HL-60 (cell line): ENCODE measurements at regions not wholly inside any gene's neighbourhood (a gene's known extent, or its start where the extent isn't known, plus 50 kb on each side); places are given as distances from the start of the nearest gene placed in this dataset.

Source experiments
- DNase-seq, 2 experiments: peaks; one replicate each; pipeline ENCODE4 v3.0.0-alpha.2; 2010 to 2020; ENCODE audit warnings: low read depth in 1 of 2, low spot score in 1 of 2
- H3K27ac ChIP-seq: fragments of 250-450 bp; sonication (Bioruptor Pico); replicated peaks from 2 replicates; pipeline ENCODE4 v1.5.1; 2020; ENCODE audit warnings: mild to moderate bottlenecking, moderate library complexity
- H3K27me3 ChIP-seq: fragments of 250-450 bp; sonication (Bioruptor Pico); 2 replicates; pipeline ENCODE4 v1.5.1; 2021; ENCODE audit warnings: mild to moderate bottlenecking, moderate library complexity; ENCODE audit not compliant: insufficient read depth, poor library complexity, severe bottlenecking
- H3K4me3 ChIP-seq: replicated peaks from 2 replicates; pipeline ENCODE4 v1.5.1; 2011; ENCODE audit warnings: mild to moderate bottlenecking, control low read depth, low read length; ENCODE audit not compliant: insufficient read depth
- CTCF ChIP-seq: IDR thresholded peaks from one replicate; pipeline ENCODE4 v1.5.1; 2011; ENCODE audit warnings: low read length, control low read depth, inconsistent platforms; ENCODE audit not compliant: insufficient read depth
- GABPA ChIP-seq: IDR thresholded peaks from 2 replicates; pipeline ENCODE4 v1.6.1; 2012; ENCODE audit warnings: low read depth
- POLR2AphosphoS5 ChIP-seq: IDR thresholded peaks from 2 replicates; pipeline ENCODE4 v1.6.1; 2012; ENCODE audit warnings: low read depth
- SPI1 ChIP-seq: IDR thresholded peaks from 2 replicates; pipeline ENCODE4 v1.6.1; 2012; ENCODE audit warnings: low read depth, mild to moderate bottlenecking, borderline replicate concordance
- TF ChIP-seq, protein P1 (sequence below): IDR thresholded peaks from 2 replicates; pipeline ENCODE4 v1.6.1; 2012; ENCODE audit warnings: low read depth; ENCODE audit not compliant: insufficient replicate concordance

DNA sequence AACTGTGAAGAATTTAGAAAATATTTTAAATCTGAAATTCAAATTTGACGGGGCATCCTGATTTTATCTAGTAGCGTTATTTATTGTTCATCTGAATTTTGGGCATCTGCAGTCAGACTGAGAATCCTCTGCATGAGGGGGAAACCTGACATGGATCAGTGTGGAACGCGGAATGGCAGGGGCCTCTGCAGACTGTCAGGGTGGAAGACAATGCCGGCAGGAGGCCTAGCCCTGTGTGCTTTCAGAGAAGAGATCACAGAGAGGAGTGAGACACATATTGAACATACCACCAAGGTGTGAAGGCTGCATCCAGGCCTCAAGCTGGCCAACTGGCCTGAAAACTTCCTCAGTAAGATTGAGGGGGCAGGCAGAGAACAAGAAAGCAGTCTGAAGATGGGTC, 921.1 kb upstream of the GHITM start:
- H3K27me3 ChIP-seq = no peaks in the 10 kb centered on the region
- H3K4me3 ChIP-seq = no peak overlapping the region
- DNase-seq = no peak
- TF ChIP-seq, protein P1, sequence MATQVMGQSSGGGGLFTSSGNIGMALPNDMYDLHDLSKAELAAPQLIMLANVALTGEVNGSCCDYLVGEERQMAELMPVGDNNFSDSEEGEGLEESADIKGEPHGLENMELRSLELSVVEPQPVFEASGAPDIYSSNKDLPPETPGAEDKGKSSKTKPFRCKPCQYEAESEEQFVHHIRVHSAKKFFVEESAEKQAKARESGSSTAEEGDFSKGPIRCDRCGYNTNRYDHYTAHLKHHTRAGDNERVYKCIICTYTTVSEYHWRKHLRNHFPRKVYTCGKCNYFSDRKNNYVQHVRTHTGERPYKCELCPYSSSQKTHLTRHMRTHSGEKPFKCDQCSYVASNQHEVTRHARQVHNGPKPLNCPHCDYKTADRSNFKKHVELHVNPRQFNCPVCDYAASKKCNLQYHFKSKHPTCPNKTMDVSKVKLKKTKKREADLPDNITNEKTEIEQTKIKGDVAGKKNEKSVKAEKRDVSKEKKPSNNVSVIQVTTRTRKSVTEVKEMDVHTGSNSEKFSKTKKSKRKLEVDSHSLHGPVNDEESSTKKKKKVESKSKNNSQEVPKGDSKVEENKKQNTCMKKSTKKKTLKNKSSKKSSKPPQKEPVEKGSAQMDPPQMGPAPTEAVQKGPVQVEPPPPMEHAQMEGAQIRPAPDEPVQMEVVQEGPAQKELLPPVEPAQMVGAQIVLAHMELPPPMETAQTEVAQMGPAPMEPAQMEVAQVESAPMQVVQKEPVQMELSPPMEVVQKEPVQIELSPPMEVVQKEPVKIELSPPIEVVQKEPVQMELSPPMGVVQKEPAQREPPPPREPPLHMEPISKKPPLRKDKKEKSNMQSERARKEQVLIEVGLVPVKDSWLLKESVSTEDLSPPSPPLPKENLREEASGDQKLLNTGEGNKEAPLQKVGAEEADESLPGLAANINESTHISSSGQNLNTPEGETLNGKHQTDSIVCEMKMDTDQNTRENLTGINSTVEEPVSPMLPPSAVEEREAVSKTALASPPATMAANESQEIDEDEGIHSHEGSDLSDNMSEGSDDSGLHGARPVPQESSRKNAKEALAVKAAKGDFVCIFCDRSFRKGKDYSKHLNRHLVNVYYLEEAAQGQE = no peak
- TF ChIP-seq SPI1 = no peak
- no peak for TF ChIP-seq CTCF
- no peak for TF ChIP-seq GABPA
- TF ChIP-seq POLR2AphosphoS5 = no peak
- no peak overlapping the region for H3K27ac ChIP-seq

GRCh38 chr10:83222300-83222699, 917.0 kb upstream of the GHITM start:
- H3K27ac ChIP-seq = no peak overlapping the region
- no peak for DNase-seq
- no peak overlapping the region for H3K4me3 ChIP-seq
- no peaks in the 10 kb centered on the region for H3K27me3 ChIP-seq
- TF ChIP-seq CTCF (no peak), GABPA (no peak), SPI1 (no peak), POLR2AphosphoS5 (no peak)
- TF ChIP-seq, protein P1 = no peak

DNA sequence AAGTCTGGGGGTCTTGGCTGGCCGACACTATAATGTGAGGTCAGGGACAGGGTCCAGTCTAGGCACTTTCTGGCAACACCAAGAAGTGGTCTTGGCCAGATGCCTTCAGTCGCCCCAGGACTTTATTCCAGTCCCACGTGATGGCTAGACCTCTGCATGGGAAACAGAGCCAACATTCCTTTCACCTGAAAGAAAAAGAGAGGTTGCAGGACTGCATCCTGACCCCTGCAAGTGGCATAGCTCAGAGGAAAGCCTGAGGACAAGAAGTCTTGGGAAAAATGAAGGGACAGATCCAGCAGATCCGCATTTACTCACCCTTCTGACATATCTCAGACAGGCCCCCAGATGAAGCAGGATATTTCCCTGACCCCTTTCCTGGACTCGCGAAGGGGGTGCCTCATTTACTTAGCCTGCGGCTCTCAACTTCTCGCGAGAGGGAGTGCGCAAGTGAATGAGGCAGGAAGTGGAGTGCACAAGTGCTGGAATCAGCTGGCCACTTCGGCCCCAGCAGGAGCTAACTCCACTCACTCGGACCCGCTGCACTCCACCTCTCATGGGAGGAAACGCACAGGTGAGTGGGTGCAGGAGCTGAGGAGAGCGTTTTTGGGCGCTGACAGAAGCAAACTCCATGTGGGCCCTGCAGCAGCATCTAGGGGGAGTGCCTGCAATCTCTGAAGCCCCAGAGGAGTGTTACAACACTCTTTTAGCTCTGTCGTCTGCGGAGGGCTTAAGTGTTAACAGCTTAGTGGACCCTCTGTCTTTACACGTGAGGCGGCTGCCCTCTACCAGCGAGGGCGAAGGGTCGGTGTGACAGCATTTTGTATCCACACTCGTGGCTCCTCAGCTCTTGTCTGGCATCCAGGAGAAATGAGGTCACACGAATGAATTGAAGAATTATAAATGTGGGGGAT, 916.2 kb upstream of the GHITM start:
- no peak for DNase-seq
- no peak for TF ChIP-seq GABPA
- no peak for TF ChIP-seq SPI1
- TF ChIP-seq CTCF = no peak
- no peak for TF ChIP-seq POLR2AphosphoS5
- TF ChIP-seq, protein P1 = no peak
- no peaks in the 10 kb centered on the region for H3K27me3 ChIP-seq
- H3K27ac ChIP-seq = no peak overlapping the region
- H3K4me3 ChIP-seq = no peak overlapping the region
